Astrocyte (in vitro differentiated cells and primary cell): ENCODE measurements at regions not wholly inside any gene's neighbourhood (a gene's known extent, or its start where the extent isn't known, plus 50 kb on each side); places are given as distances from the start of the nearest gene placed in this dataset.

Experiments
- EZH2 ChIP-seq: IDR thresholded peaks from 2 replicates; pipeline ENCODE4 v1.6.1; 2012; ENCODE audit warnings: mild to moderate bottlenecking, low read length, inconsistent platforms; ENCODE audit not compliant: insufficient read depth
- TF ChIP-seq, protein P1 (sequence below): IDR thresholded peaks from 2 replicates; pipeline ENCODE4 v1.5.1; 2011; ENCODE audit warnings: low read depth, mild to moderate bottlenecking, inconsistent platforms, low read length, moderate library complexity; ENCODE audit not compliant: insufficient read depth

DNA sequence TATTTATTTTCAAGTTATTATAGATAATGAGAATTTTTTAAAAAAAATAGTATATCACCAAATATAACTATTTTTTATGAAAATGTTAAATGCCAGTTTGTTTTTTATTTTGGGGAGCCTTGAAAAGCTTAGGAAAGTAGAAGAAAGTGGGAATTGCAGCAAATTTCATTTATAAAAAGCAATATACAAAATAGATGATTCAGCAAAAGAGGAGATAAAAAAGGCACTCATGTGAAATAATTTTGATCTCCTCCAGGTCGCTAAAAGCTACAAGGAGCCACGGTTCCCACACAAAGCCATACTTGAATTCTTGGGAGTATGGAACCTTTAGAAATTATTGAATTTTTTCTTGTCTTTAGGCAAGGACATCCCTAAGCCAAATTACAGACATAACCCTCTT, 625.0 kb upstream of the SGO1 start:
- TF ChIP-seq, protein P1, sequence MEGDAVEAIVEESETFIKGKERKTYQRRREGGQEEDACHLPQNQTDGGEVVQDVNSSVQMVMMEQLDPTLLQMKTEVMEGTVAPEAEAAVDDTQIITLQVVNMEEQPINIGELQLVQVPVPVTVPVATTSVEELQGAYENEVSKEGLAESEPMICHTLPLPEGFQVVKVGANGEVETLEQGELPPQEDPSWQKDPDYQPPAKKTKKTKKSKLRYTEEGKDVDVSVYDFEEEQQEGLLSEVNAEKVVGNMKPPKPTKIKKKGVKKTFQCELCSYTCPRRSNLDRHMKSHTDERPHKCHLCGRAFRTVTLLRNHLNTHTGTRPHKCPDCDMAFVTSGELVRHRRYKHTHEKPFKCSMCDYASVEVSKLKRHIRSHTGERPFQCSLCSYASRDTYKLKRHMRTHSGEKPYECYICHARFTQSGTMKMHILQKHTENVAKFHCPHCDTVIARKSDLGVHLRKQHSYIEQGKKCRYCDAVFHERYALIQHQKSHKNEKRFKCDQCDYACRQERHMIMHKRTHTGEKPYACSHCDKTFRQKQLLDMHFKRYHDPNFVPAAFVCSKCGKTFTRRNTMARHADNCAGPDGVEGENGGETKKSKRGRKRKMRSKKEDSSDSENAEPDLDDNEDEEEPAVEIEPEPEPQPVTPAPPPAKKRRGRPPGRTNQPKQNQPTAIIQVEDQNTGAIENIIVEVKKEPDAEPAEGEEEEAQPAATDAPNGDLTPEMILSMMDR, result no peak
- no peak for TF ChIP-seq EZH2
